Right atrium auricular region (tissue), 2 donors: ENCODE measurements at regions not wholly inside any gene's neighbourhood (a gene's known extent, or its start where the extent isn't known, plus 50 kb on each side); places are given as distances from the start of the nearest gene placed in this dataset.
"Not testable (repeated sequence)": the region's sequence is repeated elsewhere in the genome, so short reads cannot be mapped to it uniquely, and the experiment has no call there.

ENCODE experiments used
- DNase-seq: peaks from one replicate; pipeline ENCODE4 v3.0.0-alpha.2; 2019; ENCODE audit warnings: low spot score
- H3K27ac ChIP-seq, 2 donors: fragments of 200-600 bp; sonication (generic); 1 replicate in 1 of 2; 2 replicates in 1 of 2; pipeline ENCODE4 v1.5.1; 2016 to 2019
- H3K27me3 ChIP-seq, 2 donors: fragments of 200-600 bp; sonication (generic); one replicate each; pipeline versions ENCODE4 v1.5.1 to v1.6.0; 2017 to 2019
- H3K36me3 ChIP-seq: fragments of 200-600 bp; sonication (generic); one replicate; pipeline ENCODE4 v1.5.1; 2016
- H3K4me1 ChIP-seq, 2 donors: fragments of 200-600 bp; sonication (generic); one replicate each; pipeline versions ENCODE4 v1.5.1 to v1.6.0; 2017 to 2019
- H3K4me3 ChIP-seq, 2 donors: fragments of 200-600 bp; sonication (generic); 1 replicate in 1 of 2; 2 replicates in 1 of 2; pipeline ENCODE4 v1.5.1; 2017 to 2019; ENCODE audit warnings: mild to moderate bottlenecking in 1 of 2, moderate library complexity in 1 of 2
- H3K9me3 ChIP-seq, 2 donors: fragments of 200-600 bp; sonication (generic); one replicate each; pipeline ENCODE4 v1.5.1; 2019
- CTCF ChIP-seq, 2 donors: fragments of 200-600 bp; sonication (generic); IDR thresholded peaks; one replicate each; pipeline ENCODE4 v1.5.1; 2019; ENCODE audit warnings: antibody characterized with exemption in 2 of 2

- H3K9me3 ChIP-seq = no peaks in the 10 kb centered on the region
- DNase-seq = no peak
- H3K4me1 ChIP-seq = no peaks in the 10 kb centered on the region
- no peak overlapping the region for H3K4me3 ChIP-seq
- no peaks in the 10 kb centered on the region for H3K27me3 ChIP-seq
- TF ChIP-seq CTCF (IDR thresholded peaks at IDR 0.05) = no peak
- H3K27ac ChIP-seq = no peak overlapping the region
- H3K36me3 ChIP-seq = no peaks in the 10 kb centered on the region
These were observed 131.3 kb downstream of the FASLG start for GRCh38 chr1:172790245-172790644.

GRCh38 chr1:172793823-172794222 is 134.9 kb downstream of the FASLG start:
- no peak for TF ChIP-seq CTCF (IDR thresholded peaks at IDR 0.05)
- no peak for DNase-seq

GRCh38 chr1:172795741-172796140 is 136.8 kb downstream of the FASLG start:
- H3K4me1 ChIP-seq = no peaks in the 10 kb centered on the region
- no peak for TF ChIP-seq CTCF (IDR thresholded peaks at IDR 0.05)
- no peaks in the 10 kb centered on the region for H3K36me3 ChIP-seq
- no peak overlapping the region for H3K27ac ChIP-seq
- H3K9me3 ChIP-seq = no peaks in the 10 kb centered on the region
- H3K27me3 ChIP-seq = no peaks in the 10 kb centered on the region
- DNase-seq = no peak
- H3K4me3 ChIP-seq = no peak overlapping the region

More at GRCh38 chr1:172793823-172794222, 134.9 kb downstream of the FASLG start:
- Histone ChIP-seq H3K9me3 (no peaks in the 10 kb centered on the region), H3K27me3 (no peaks in the 10 kb centered on the region), H3K27ac (no peak overlapping the region), H3K4me1 (no peaks in the 10 kb centered on the region), H3K4me3 (no peak overlapping the region), H3K36me3 (no peaks in the 10 kb centered on the region)

GRCh38 chr1:172799804-172800203 is 140.9 kb downstream of the FASLG start:
- not testable (repeated sequence) for H3K27ac ChIP-seq, H3K9me3 ChIP-seq, H3K4me3 ChIP-seq, DNase-seq, H3K4me1 ChIP-seq, H3K27me3 ChIP-seq, H3K36me3 ChIP-seq

- no peak for DNase-seq
- Histone ChIP-seq H3K27me3 (no peaks in the 10 kb centered on the region), H3K36me3 (no peaks in the 10 kb centered on the region), H3K4me1 (no peaks in the 10 kb centered on the region), H3K9me3 (no peaks in the 10 kb centered on the region), H3K4me3 (no peak overlapping the region), H3K27ac (no peak overlapping the region)
- TF ChIP-seq CTCF (IDR thresholded peaks at IDR 0.05) = no peak
These were observed 142.9 kb downstream of the FASLG start for GRCh38 chr1:172801771-172802322.

GRCh38 chr1:172809750-172810149 is 150.8 kb downstream of the FASLG start:
- DNase-seq = no peak
- Histone ChIP-seq H3K36me3 (no peaks in the 10 kb centered on the region), H3K4me1 (no peaks in the 10 kb centered on the region), H3K27me3 (no peaks in the 10 kb centered on the region), H3K27ac (no peak overlapping the region), H3K4me3 (no peak overlapping the region), H3K9me3 (no peaks in the 10 kb centered on the region)
- TF ChIP-seq CTCF (IDR thresholded peaks at IDR 0.05) = no peak
